CD4-positive, alpha-beta T cell (primary cell): ENCODE measurements at regions not wholly inside any gene's neighbourhood (a gene's known extent, or its start where the extent isn't known, plus 50 kb on each side); places are given as distances from the start of the nearest gene placed in this dataset.

ENCODE experiments used
- ATAC-seq: fragments of 200-7000 bp; cut with Tn5 transposase; one replicate; pipeline ENCODE4 v1.10.0; 2022; ENCODE audit warnings: mild to moderate bottlenecking; ENCODE audit not compliant: poor library complexity
- CTCF ChIA-PET: fragments of 350-600 bp; sonication (Branson Sonifier 250); formaldehyde crosslinking; loops from one replicate; lab custom pipeline; 2021; ENCODE audit warnings: antibody characterized with exemption, inconsistent platforms; lab: Charles Lee
- POLR2A ChIA-PET: fragments of 350-600 bp; sonication (Branson Sonifier 250); formaldehyde crosslinking; loops from one replicate; lab custom pipeline; 2021; ENCODE audit warnings: antibody characterized with exemption, inconsistent platforms; lab: Charles Lee
- DNase-seq, 14 experiments: peaks; one replicate each; pipeline ENCODE4 v3.0.0-alpha.2; 2013 to 2020; ENCODE audit warnings: mixed read lengths in 2 of 14
- H3K27ac ChIP-seq, 2 donors: one replicate each; pipeline versions ENCODE4 v1.5.1 to v1.7.0; 2013; ENCODE audit warnings: low read length in 2 of 2, low read depth in 1 of 2, mild to moderate bottlenecking in 1 of 2
- H3K27me3 ChIP-seq, 2 experiments: 1 replicate in 1 of 2; 2 replicates in 1 of 2; pipeline versions ENCODE4 v1.6.1 to v1.7.0; 2013; ENCODE audit warnings: low read length in 2 of 2, control low read depth in 1 of 2, mild to moderate bottlenecking in 1 of 2, moderate library complexity in 1 of 2; ENCODE audit not compliant: insufficient read depth in 2 of 2, control insufficient read depth in 1 of 2
- H3K36me3 ChIP-seq: one replicate; pipeline ENCODE4 v1.6.1; 2013; ENCODE audit warnings: low read length, control low read depth; ENCODE audit not compliant: insufficient read depth
- H3K4me1 ChIP-seq: one replicate; pipeline ENCODE4 v1.6.1; 2013; ENCODE audit warnings: low read length, control low read depth; ENCODE audit not compliant: insufficient read depth
- H3K4me3 ChIP-seq: one replicate; pipeline ENCODE4 v1.5.1; 2013; ENCODE audit warnings: mild to moderate bottlenecking, low read length, moderate library complexity
- H3K9me3 ChIP-seq, 2 experiments: 1 replicate in 1 of 2; 2 replicates in 1 of 2; pipeline versions ENCODE4 v1.6.1 to v1.7.0; 2013; ENCODE audit warnings: low read length in 2 of 2, mild to moderate bottlenecking in 2 of 2, control low read depth in 1 of 2, moderate library complexity in 1 of 2; ENCODE audit not compliant: control insufficient read depth in 1 of 2, insufficient read depth in 1 of 2
- H3K27ac Mint-ChIP-seq: one replicate; pipeline ENCODE4 v1.8.0; 2020; ENCODE audit warnings: mixed read lengths
- H3K27me3 Mint-ChIP-seq: one replicate; pipeline ENCODE4 v1.8.0; 2021; ENCODE audit warnings: mixed read lengths
- H3K36me3 Mint-ChIP-seq: one replicate; pipeline ENCODE4 v1.8.0; 2021; ENCODE audit warnings: low read depth, mixed read lengths
- H3K4me1 Mint-ChIP-seq: one replicate; pipeline ENCODE4 v1.8.0; 2021; ENCODE audit warnings: low read depth, mixed read lengths
- H3K4me3 Mint-ChIP-seq: one replicate; pipeline ENCODE4 v1.8.0; 2020; ENCODE audit warnings: mild to moderate bottlenecking, mixed read lengths
- H3K9me3 Mint-ChIP-seq: one replicate; pipeline ENCODE4 v1.8.0; 2020; ENCODE audit warnings: mixed read lengths
- intact Hi-C, 2 experiments: fragments of 100-400 bp; cut with DNase I in 1 of 2; cut with micrococcal nuclease in 1 of 2; formaldehyde crosslinking; loops; one replicate each; pipeline versions ENCODE4 v1.15.1 to v1.9.0; 2023 to 2025; cut with DNase I, micrococcal nuclease
- TF ChIP-seq, protein P1 (sequence below): fragments of 200-600 bp; IDR thresholded peaks from one replicate; pipeline ENCODE4 v1.8.0; 2022; ENCODE audit warnings: antibody characterized with exemption, mild to moderate bottlenecking

GRCh38 chr5:179405426-179406030, 60.3 kb upstream of the ADAMTS2 start:
- TF ChIP-seq, protein P1, sequence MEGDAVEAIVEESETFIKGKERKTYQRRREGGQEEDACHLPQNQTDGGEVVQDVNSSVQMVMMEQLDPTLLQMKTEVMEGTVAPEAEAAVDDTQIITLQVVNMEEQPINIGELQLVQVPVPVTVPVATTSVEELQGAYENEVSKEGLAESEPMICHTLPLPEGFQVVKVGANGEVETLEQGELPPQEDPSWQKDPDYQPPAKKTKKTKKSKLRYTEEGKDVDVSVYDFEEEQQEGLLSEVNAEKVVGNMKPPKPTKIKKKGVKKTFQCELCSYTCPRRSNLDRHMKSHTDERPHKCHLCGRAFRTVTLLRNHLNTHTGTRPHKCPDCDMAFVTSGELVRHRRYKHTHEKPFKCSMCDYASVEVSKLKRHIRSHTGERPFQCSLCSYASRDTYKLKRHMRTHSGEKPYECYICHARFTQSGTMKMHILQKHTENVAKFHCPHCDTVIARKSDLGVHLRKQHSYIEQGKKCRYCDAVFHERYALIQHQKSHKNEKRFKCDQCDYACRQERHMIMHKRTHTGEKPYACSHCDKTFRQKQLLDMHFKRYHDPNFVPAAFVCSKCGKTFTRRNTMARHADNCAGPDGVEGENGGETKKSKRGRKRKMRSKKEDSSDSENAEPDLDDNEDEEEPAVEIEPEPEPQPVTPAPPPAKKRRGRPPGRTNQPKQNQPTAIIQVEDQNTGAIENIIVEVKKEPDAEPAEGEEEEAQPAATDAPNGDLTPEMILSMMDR: no peak
- intact Hi-C loops: no loop called here
- ChIA-PET CTCF (no interaction called here), POLR2A (no interaction called here)
- no peaks in the 10 kb centered on the region for H3K36me3 ChIP-seq
- no peak overlapping the region for H3K4me3 Mint-ChIP-seq
- H3K4me1 ChIP-seq: no peaks in the 10 kb centered on the region
- H3K27ac Mint-ChIP-seq: no peak overlapping the region
- no peak for ATAC-seq
- H3K4me1 Mint-ChIP-seq: no peaks in the 10 kb centered on the region
- peaks cover 4% of the 10 kb centered on the region for H3K27me3 Mint-ChIP-seq
- H3K27ac ChIP-seq: no peak overlapping the region
- peaks cover 3% of the 10 kb centered on the region for H3K9me3 Mint-ChIP-seq
- no peaks in the 10 kb centered on the region for H3K36me3 Mint-ChIP-seq
- no peaks in the 10 kb centered on the region for H3K27me3 ChIP-seq
- H3K4me3 ChIP-seq: no peak overlapping the region
- peaks cover 4 to 15% of the 10 kb centered on the region in 2 experiments for H3K9me3 ChIP-seq
- no peak for DNase-seq

DNA sequence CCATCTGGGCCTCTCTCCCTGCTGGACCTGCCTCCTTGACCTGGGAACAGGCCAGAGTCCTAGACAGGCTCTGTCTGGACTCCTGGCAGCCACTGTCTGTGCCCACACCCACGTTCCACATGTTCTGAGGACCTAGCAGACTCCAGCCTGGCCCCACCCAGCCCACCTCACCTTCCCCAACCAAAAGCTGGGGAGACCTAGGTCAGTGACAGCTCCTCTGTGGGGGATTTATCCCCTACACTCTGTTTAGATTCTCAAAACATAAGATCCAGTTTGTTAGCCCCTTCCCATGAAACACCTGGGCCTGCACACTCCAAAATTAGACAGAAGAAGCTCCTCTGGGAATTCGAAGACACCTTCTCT, 59.8 kb upstream of the ADAMTS2 start:
- CTCF ChIA-PET: interaction anchor here (1.0 kb wide), 1 partner anchor 674 kb away, joined by 3 read pairs; the partner anchor contains the start of gene ZNF354A
- peaks cover 9 to 20% of the 10 kb centered on the region in 2 experiments for H3K9me3 ChIP-seq
- peaks cover 4% of the 10 kb centered on the region for H3K27me3 Mint-ChIP-seq
- H3K27ac ChIP-seq: no peak overlapping the region
- no peak overlapping the region for H3K4me3 ChIP-seq
- no peak for ATAC-seq
- H3K9me3 Mint-ChIP-seq: peaks cover 3% of the 10 kb centered on the region
- H3K4me1 ChIP-seq: no peaks in the 10 kb centered on the region
- TF ChIP-seq, protein P1: no peak
- intact Hi-C loops: no loop called here
- H3K4me3 Mint-ChIP-seq: no peak overlapping the region
- no peak for DNase-seq
- H3K27ac Mint-ChIP-seq: no peak overlapping the region
- H3K36me3 ChIP-seq: no peaks in the 10 kb centered on the region
- POLR2A ChIA-PET: no interaction called here
- H3K27me3 ChIP-seq: no peaks in the 10 kb centered on the region
- no peaks in the 10 kb centered on the region for H3K36me3 Mint-ChIP-seq
- H3K4me1 Mint-ChIP-seq: no peaks in the 10 kb centered on the region

- H3K4me3 Mint-ChIP-seq: no peak overlapping the region
- no peaks in the 10 kb centered on the region for H3K27me3 ChIP-seq
- peaks cover 6% of the 10 kb centered on the region for H3K9me3 Mint-ChIP-seq
- POLR2A ChIA-PET: no interaction called here
- no peaks in the 10 kb centered on the region for H3K4me1 ChIP-seq
- H3K27ac ChIP-seq: no peak overlapping the region
- DNase-seq: no peak
- H3K4me1 Mint-ChIP-seq: no peaks in the 10 kb centered on the region
- H3K36me3 Mint-ChIP-seq: peaks cover 4% of the 10 kb centered on the region
- intact Hi-C loops: no loop called here
- peaks cover 14 to 22% of the 10 kb centered on the region in 2 experiments for H3K9me3 ChIP-seq
- CTCF ChIA-PET: interaction anchor here (1.0 kb wide), 1 partner anchor 674 kb away, joined by 3 read pairs; the partner anchor contains the start of gene ZNF354A
- no peak for ATAC-seq
- H3K4me3 ChIP-seq: no peak overlapping the region
- TF ChIP-seq, protein P1: no peak
- H3K36me3 ChIP-seq: no peaks in the 10 kb centered on the region
- H3K27me3 Mint-ChIP-seq: peaks cover 4% of the 10 kb centered on the region
- H3K27ac Mint-ChIP-seq: no peak overlapping the region
Observed at GRCh38 chr5:179404321-179405053, 59.2 kb upstream of the ADAMTS2 start.
